ENCODE measurements at regions not wholly inside any gene's neighbourhood (a gene's known extent, or its start where the extent isn't known, plus 50 kb on each side); places are given as distances from the start of the nearest gene placed in this dataset.

GRCh38 chr11:127194521-127194920 lies 194.0 kb upstream of the KIRREL3 start:
- DNase-seq: no peak

GRCh38 chr11:127193950-127194349 lies 193.4 kb upstream of the KIRREL3 start:
- DNase-seq: no peak

- DNase-seq: no peak
Measured at GRCh38 chr11:127191689-127192088, 191.1 kb upstream of the KIRREL3 start.

- DNase-seq: no peak
Measured at GRCh38 chr11:127191261-127191660, 190.7 kb upstream of the KIRREL3 start.

GRCh38 chr11:127182586-127183203 lies 182.1 kb upstream of the KIRREL3 start:
- no peak for DNase-seq

GRCh38 chr11:127157225-127157624 lies 156.7 kb upstream of the KIRREL3 start:
- DNase-seq: no peak

GRCh38 chr11:127149410-127149809 lies 148.8 kb upstream of the KIRREL3 start:
- no peak for DNase-seq

- no peak for DNase-seq
Measured at GRCh38 chr11:127143251-127143650, 142.7 kb upstream of the KIRREL3 start.

- no peak for DNase-seq
Measured at GRCh38 chr11:127138613-127139012, 138.0 kb upstream of the KIRREL3 start.

- DNase-seq: no peak
Measured at GRCh38 chr11:127137771-127138280, 137.3 kb upstream of the KIRREL3 start.

- DNase-seq: no peak
Measured at GRCh38 chr11:127136438-127136837, 135.9 kb upstream of the KIRREL3 start.

- no peak for DNase-seq
Measured at GRCh38 chr11:127135256-127135655, 134.7 kb upstream of the KIRREL3 start.

GRCh38 chr11:127133061-127133460 lies 132.5 kb upstream of the KIRREL3 start:
- no peak for DNase-seq

- DNase-seq: no peak
Measured at GRCh38 chr11:127130321-127130720, 129.8 kb upstream of the KIRREL3 start.

- no peak for DNase-seq
Measured at GRCh38 chr11:127126986-127127385, 126.4 kb upstream of the KIRREL3 start.

- no peak for DNase-seq
Measured at GRCh38 chr11:127119356-127119755, 118.8 kb upstream of the KIRREL3 start.

- no peak for DNase-seq
Measured at GRCh38 chr11:127118811-127119210, 118.2 kb upstream of the KIRREL3 start.

- no peak for DNase-seq
Measured at GRCh38 chr11:127117231-127117739, 116.7 kb upstream of the KIRREL3 start.

GRCh38 chr11:127115844-127116243 lies 115.3 kb upstream of the KIRREL3 start:
- DNase-seq: no peak

GRCh38 chr11:127114035-127114434 lies 113.5 kb upstream of the KIRREL3 start:
- no peak for DNase-seq

GRCh38 chr11:127110542-127110941 lies 110.0 kb upstream of the KIRREL3 start:
- no peak for DNase-seq

- DNase-seq: no peak
Measured at GRCh38 chr11:127109796-127110480, 109.4 kb upstream of the KIRREL3 start.

- no peak for DNase-seq
Measured at GRCh38 chr11:127108838-127109237, 108.3 kb upstream of the KIRREL3 start.

- no peak for DNase-seq
Measured at GRCh38 chr11:127106938-127107337, 106.4 kb upstream of the KIRREL3 start.

Measured in effector CD8-positive, alpha-beta T cell (primary cell).